ENCODE measurements at regions not wholly inside any gene's neighbourhood (a gene's known extent, or its start where the extent isn't known, plus 50 kb on each side); places are given as distances from the start of the nearest gene placed in this dataset.

- no peak for TF ChIP-seq JUN (IDR thresholded peaks at IDR 0.05; ENCODE audit: low read depth, low read length)
- TF ChIP-seq EZH2 (IDR thresholded peaks at IDR 0.05; ENCODE audit: low read depth, low read length, severe bottlenecking) = no peak
- no peak for TF ChIP-seq RFX5 (IDR thresholded peaks at IDR 0.05; ENCODE audit: borderline replicate concordance, low read depth, low read length)
- TF ChIP-seq, protein P1, sequence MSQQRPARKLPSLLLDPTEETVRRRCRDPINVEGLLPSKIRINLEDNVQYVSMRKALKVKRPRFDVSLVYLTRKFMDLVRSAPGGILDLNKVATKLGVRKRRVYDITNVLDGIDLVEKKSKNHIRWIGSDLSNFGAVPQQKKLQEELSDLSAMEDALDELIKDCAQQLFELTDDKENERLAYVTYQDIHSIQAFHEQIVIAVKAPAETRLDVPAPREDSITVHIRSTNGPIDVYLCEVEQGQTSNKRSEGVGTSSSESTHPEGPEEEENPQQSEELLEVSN (IDR thresholded peaks at IDR 0.05) = no peak
- no peak for TF ChIP-seq CTCF (IDR thresholded peaks at IDR 0.05; ENCODE audit: control extremely low read depth in 1 of 3, insufficient read depth in 1 of 3, low read depth in 1 of 3, low read length in 3 of 3)
- TF ChIP-seq POLR2AphosphoS5 (IDR thresholded peaks at IDR 0.05; ENCODE audit: low read depth, low read length) = no peak
These were observed 308.9 kb upstream of the POM121L12 start for GRCh38 chr7:52726493-52726892.

Data from H1 (cell line).